GM21619 (cell line): ENCODE measurements at regions not wholly inside any gene's neighbourhood (a gene's known extent, or its start where the extent isn't known, plus 50 kb on each side); places are given as distances from the start of the nearest gene placed in this dataset.
A peak's percentile ranks its signal among the peaks of the same experiment; 100 is the strongest.

ENCODE experiments used
- ATAC-seq: cut with Tn5 transposase; IDR thresholded peaks from one replicate; pipeline ENCODE4 v1.9.1; 2021; ENCODE audit not compliant: unreplicated experiment

- peak; percentile 64 for ATAC-seq
Observed at GRCh38 chr13:32905063-32905863, 111.0 kb upstream of the KL start.

DNA sequence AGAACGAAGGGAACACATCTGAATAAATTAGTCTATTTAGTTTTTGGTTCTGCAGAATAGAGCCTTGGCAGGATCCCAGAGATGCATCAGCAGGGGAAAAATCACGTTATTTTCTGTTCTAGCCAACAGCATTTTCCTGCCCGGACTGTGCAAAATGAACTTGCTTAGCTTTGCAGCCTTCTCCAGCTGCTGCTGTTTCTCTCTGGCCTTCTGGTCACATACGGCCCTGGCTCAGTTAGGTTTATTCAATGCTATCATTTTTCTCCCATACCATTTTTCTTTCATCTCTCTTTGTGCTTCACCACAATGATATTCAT is 110.4 kb upstream of the KL start:
- ATAC-seq, result peak; percentile 24

- ATAC-seq, result no peak
Observed at GRCh38 chr13:32907211-32907610, 109.0 kb upstream of the KL start.

DNA sequence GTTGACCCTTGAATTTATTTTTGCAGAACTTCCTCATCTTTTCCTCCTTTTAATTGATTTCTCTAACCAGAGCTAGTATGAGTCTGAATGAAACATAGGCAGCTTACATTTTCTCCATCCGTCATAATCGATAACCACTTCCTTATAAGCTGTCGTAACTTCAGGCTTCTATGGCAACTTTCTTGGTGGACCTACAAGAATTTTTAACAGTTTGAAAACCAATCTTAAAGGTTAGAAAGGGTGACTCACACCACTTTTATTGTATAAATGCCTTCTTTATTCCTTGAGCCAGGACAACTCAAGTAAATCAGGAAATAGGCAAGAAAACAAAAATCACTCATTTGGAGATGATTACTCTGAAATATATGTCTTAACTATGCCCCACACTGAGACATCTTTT is 105.7 kb upstream of the KL start:
- ATAC-seq, result no peak

GRCh38 chr13:32911506-32911905 is 104.7 kb upstream of the KL start:
- peak; percentile 87 for ATAC-seq

GRCh38 chr13:32914686-32915085 is 101.5 kb upstream of the KL start:
- no peak for ATAC-seq

DNA sequence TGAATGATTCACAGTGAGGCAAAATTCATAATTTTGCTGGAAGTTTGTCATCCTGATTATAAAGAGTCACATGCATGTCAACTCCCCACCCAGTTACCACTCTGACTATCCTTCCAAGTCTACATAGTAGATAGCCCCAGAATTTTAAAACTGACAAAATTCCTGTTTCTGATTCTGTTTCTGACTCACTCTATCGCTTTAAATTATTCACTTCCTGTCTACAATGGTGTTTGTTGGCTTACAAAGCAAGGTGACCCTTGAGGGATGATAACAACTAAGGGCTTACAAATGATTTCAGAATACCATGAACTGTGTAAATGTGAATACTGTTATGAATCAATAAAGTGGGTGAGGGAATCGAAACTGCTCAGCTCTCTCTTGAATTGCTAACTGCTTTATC is 98.7 kb upstream of the KL start:
- ATAC-seq, result no peak

GRCh38 chr13:32923725-32924124 is 92.5 kb upstream of the KL start:
- no peak for ATAC-seq

DNA sequence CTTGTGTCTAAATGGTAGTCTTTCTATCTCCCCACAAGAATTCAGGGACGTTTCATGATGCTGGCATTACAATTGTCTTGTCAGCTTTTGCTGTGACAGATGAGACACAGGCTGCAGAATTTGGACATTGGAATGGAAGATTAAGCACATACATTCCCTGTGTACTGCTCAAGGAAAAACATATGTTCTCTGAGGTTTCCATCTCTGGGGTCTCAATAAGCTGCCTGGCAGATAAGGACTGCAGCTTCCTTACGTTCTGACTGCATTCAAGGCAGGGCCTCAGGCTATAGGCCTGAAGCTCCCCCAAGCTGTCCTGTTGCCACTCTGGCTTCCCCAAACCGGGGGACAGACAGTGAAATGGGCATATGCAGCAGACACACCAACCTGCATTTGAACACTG is 91.3 kb upstream of the KL start:
- no peak for ATAC-seq

DNA sequence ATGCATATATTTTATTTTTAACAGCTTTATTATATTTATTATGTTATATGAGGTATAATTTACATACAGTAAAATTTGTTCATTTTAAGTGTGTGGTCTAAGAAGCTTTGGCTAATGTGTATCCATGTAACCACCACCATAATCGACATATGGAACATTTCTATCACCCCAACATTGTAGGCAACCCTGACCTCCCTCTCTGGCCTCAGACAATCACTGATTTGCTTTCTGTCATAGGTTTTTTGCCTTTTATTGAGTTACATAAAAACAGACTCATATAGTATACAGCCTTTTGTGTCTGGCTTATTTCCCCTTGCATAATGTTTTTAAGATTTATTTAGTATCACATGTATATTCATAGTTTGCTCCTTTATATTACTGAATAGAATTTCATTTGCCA is 90.7 kb upstream of the KL start:
- ATAC-seq, result no peak

GRCh38 chr13:32932376-32932775 is 83.8 kb upstream of the KL start:
- no peak for ATAC-seq

GRCh38 chr13:32936716-32937115 is 79.5 kb upstream of the KL start:
- no peak for ATAC-seq

- ATAC-seq, result no peak
Observed at GRCh38 chr13:32938314-32938713, 77.9 kb upstream of the KL start.

DNA sequence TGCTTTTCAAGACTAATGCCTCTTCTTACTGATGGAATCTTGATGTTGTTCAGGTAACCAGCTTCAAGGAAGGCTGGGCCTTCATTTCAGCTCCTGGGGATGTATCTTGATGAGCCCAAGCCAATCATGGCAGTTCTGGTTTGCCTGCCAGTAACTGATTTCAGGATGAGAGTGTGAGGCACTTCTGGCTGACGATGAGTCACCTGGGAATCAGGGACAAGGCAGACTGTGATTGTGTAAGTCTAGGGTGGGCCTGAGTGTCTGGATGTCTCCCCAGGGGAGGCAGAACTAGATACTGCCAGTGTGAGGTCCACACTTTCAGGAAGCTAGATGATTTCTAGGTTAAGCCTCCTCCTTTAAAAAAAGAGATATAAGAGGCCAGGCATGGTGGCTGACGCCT is 77.3 kb upstream of the KL start:
- no peak for ATAC-seq

DNA sequence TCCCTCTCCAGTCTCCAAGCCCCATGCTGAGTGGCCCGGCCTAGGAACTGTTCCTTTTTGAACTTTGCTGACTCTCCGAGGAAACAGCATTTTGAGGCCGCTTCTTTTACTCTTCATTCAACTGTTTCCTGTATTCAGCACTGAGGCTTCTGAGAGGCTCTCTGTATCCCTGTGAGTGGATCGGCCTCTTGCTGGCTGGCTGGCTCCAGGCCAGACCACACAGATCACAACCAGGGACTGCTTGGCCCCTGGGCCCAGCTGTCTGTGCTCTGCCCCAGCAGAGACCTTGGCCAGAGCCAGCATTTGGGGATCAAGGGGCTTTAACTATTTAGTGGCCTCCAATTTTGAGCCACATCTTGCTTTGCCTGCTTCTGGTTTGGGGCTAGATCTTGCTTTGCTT is 75.6 kb upstream of the KL start:
- no peak for ATAC-seq

GRCh38 chr13:32941368-32941767 is 74.9 kb upstream of the KL start:
- ATAC-seq, result no peak

- no peak for ATAC-seq
Observed at GRCh38 chr13:32946558-32946957, 69.7 kb upstream of the KL start.

DNA sequence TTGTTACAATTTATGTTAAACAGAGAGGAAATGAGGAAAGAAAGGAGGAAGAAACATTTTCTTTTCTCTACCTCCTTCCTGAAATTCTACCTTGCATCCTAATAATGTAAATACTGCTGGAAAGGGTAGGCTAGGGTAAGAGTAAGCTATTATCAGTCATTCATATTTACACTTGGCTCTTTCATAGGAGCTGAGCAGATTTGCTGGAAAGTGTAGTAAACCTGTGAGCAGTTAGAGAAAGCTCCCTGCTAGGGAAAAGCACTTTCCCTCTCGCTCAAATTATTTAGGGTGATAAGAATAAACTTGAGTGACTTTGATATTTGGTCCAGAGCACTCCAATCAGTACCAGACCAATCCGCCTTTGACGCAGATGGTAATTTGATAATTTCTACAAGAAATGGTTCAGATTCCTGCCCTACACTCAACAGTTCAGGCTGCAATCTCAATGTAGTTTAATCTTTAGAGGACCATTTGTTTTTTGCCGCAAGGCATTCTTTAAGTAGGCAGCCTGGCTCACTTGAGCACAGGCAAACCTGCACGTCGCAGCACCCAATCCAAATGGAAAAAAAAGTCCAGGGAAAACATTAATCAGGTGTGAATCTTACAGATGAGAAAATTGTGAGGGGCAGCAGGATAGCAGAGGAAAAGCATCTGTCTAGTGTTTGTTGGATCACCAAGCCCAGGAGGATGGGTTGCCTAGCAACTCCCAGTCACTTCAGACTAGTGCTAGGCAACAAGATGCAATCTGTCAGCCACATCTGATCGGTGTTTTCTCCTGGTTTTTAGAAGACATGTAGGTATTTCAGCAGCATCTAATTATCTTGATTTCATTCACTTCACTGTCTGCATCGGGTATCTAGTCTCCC is 68.6 kb upstream of the KL start:
- no peak for ATAC-seq

DNA sequence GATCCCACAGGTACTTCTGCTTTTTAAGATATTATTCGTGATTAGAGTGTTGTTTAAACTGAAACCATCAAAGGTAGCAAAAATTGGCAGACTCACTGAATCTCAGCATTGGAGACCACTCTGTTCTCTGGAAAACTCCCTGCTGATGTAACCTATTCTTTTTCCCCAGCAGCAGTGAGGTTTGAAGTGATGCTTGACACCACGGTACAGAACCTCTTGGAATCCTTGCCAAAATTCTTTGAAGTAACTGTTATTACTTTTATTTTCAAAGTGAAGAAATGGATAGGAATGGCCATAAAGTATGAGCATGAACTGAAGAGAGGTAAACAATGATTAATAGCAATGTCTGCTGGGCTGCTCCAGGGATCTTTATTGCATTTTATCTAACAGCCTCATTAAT is 66.4 kb upstream of the KL start:
- no peak for ATAC-seq

- ATAC-seq, result no peak
Observed at GRCh38 chr13:32951580-32951979, 64.6 kb upstream of the KL start.

DNA sequence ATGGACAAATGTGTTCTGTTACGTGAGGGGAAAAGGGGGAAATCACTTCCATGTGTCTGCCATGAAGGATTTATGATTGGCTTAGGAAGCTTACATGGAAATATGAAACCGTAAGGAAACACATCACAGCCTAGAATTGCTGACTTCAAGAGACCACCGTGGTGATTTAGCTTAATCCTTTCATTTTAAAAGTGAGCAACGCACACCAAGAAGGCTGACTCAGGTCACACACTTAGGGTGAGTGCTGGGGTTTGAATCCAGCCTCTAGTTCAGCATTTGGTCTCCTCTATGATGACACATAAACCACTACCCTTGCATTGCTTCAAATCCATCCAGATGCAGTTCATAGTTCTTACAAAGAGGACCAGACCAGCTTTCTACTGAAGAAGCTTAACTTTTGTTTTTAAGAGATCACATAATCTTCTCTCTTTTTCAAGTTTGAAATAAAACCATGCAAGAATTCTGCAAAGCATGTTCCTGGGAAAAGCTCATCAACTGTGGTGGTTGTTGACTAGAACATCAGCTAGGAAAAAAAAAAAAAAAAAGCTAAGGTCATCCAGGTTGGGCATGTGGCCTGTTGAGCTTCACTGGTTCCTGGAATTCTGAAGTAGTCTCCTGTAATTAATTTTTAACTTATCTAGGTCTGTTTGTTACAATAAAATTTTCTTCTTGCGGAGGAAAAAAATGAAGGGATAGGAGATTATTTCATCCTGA is 60.2 kb upstream of the KL start:
- ATAC-seq, result no peak

DNA sequence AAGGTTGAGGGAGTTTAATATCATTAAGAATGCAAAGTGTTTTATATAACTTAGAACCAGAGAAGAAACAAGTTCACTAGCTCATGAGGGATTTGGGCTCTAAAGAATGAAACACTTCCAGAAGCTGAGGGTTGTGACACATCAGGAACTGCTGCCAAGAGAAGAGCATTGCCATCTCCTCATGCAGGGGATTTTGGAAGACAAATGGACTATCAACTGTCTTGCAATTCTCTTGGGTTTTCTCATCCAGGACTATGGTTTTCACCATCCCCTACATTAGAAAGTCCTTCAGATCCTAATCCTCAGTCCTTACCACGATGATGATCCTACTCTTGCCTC is 59.7 kb upstream of the KL start:
- no peak for ATAC-seq
